ENCODE measurements at regions not wholly inside any gene's neighbourhood (a gene's known extent, or its start where the extent isn't known, plus 50 kb on each side); places are given as distances from the start of the nearest gene placed in this dataset.

DNA sequence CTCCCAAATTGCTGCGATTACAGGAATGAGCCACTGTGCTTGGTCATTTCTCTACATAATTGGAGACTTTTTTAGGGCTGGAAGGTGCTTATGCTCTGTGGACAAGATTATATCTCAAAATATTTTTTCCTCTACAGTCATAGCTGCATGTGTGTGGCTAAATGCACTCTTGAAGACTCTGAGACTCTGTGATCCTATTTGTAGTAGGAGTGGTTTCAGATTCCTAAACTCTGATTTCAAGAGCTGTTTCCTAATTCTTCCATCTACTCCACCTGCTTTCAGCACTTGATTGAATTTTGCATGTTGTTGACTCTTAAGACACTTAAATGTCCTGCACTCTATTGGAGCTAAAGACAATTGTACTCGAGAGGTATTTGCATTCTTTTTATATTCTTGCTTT, 78.0 kb downstream of the KLF5 start:
- no peak for DNase-seq

GRCh38 chr13:73133531-73133930, 74.7 kb downstream of the KLF5 start:
- H3K27ac ChIP-seq, result no peak overlapping the region
- no peaks in the 10 kb centered on the region for H3K27me3 ChIP-seq
- no peak overlapping the region for H3K4me3 ChIP-seq
- H3K36me3 ChIP-seq, result no peaks in the 10 kb centered on the region
- DNase-seq, result no peak
- no peaks in the 10 kb centered on the region for H3K9me3 ChIP-seq
- TF ChIP-seq, protein P1, sequence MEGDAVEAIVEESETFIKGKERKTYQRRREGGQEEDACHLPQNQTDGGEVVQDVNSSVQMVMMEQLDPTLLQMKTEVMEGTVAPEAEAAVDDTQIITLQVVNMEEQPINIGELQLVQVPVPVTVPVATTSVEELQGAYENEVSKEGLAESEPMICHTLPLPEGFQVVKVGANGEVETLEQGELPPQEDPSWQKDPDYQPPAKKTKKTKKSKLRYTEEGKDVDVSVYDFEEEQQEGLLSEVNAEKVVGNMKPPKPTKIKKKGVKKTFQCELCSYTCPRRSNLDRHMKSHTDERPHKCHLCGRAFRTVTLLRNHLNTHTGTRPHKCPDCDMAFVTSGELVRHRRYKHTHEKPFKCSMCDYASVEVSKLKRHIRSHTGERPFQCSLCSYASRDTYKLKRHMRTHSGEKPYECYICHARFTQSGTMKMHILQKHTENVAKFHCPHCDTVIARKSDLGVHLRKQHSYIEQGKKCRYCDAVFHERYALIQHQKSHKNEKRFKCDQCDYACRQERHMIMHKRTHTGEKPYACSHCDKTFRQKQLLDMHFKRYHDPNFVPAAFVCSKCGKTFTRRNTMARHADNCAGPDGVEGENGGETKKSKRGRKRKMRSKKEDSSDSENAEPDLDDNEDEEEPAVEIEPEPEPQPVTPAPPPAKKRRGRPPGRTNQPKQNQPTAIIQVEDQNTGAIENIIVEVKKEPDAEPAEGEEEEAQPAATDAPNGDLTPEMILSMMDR (IDR thresholded peaks at IDR 0.05), result no peak
- intact Hi-C loops (cut with DNase I; ENCODE audit: low total_unique reads), result no loop called here
- no peaks in the 10 kb centered on the region for H3K4me1 ChIP-seq

More for the DNA sequence above, 78.0 kb downstream of the KLF5 start:
- TF ChIP-seq, protein P1 (IDR thresholded peaks at IDR 0.05), result no peak
- Histone ChIP-seq H3K36me3 (no peaks in the 10 kb centered on the region), H3K4me3 (no peak overlapping the region), H3K27me3 (no peaks in the 10 kb centered on the region), H3K9me3 (no peaks in the 10 kb centered on the region), H3K27ac (no peak overlapping the region), H3K4me1 (peaks cover 0 to 2% (median 0%) of the 10 kb centered on the region in 4 donors)
- intact Hi-C loops (cut with DNase I; ENCODE audit: low total_unique reads), result no loop called here

GRCh38 chr13:73131247-73131646, 72.4 kb downstream of the KLF5 start:
- Histone ChIP-seq H3K27me3 (no peaks in the 10 kb centered on the region), H3K9me3 (no peaks in the 10 kb centered on the region), H3K27ac (no peak overlapping the region), H3K4me1 (no peaks in the 10 kb centered on the region), H3K4me3 (no peak overlapping the region), H3K36me3 (no peaks in the 10 kb centered on the region)
- intact Hi-C loops (cut with DNase I; ENCODE audit: low total_unique reads), result no loop called here
- TF ChIP-seq, protein P1 (IDR thresholded peaks at IDR 0.05), result no peak
- DNase-seq, result no peak

GRCh38 chr13:73129023-73129422, 70.2 kb downstream of the KLF5 start:
- TF ChIP-seq, protein P1 (IDR thresholded peaks at IDR 0.05), result no peak
- Histone ChIP-seq H3K4me1 (no peaks in the 10 kb centered on the region), H3K27me3 (no peaks in the 10 kb centered on the region), H3K27ac (no peak overlapping the region), H3K36me3 (no peaks in the 10 kb centered on the region), H3K9me3 (no peaks in the 10 kb centered on the region), H3K4me3 (no peak overlapping the region)
- intact Hi-C loops (cut with DNase I; ENCODE audit: low total_unique reads), result no loop called here
- no peak for DNase-seq

Measured in tibial artery (tissue), 4 donors.